Thoracic aorta (tissue), 2 donors: ENCODE measurements at regions not wholly inside any gene's neighbourhood (a gene's known extent, or its start where the extent isn't known, plus 50 kb on each side); places are given as distances from the start of the nearest gene placed in this dataset.

ENCODE experiments used
- ATAC-seq: fragments of 150-250 bp; one replicate; pipeline ENCODE4 v1.8.0; 2017; ENCODE audit warnings: low read depth; ENCODE audit not compliant: insufficient number of reproducible peaks, low FRiP score
- DNase-seq: peaks from one replicate; pipeline ENCODE4 v3.0.0-alpha.2; 2020; ENCODE audit warnings: low spot score
- H3K27ac ChIP-seq, 2 donors: fragments of 200-600 bp; sonication (generic); 1 replicate in 1 of 2; 2 replicates in 1 of 2; pipeline ENCODE4 v1.5.1; 2016; ENCODE audit warnings: mild to moderate bottlenecking in 2 of 2, moderate library complexity in 2 of 2
- H3K27me3 ChIP-seq: fragments of 200-600 bp; sonication (generic); replicated peaks from 2 replicates; pipeline ENCODE4 v1.6.0; 2016; ENCODE audit warnings: mild to moderate bottlenecking; ENCODE audit not compliant: insufficient read depth
- H3K36me3 ChIP-seq: fragments of 200-600 bp; sonication (generic); one replicate; pipeline ENCODE4 v1.5.1; 2016
- H3K4me1 ChIP-seq, 2 donors: fragments of 200-600 bp; sonication (generic); 1 replicate in 1 of 2; 2 replicates in 1 of 2; pipeline versions ENCODE4 v1.5.1 to v1.6.0; 2016; ENCODE audit warnings: low read depth in 2 of 2, mild to moderate bottlenecking in 1 of 2; ENCODE audit not compliant: control insufficient read depth in 1 of 2
- H3K4me3 ChIP-seq: fragments of 200-600 bp; sonication (generic); 2 replicates; pipeline ENCODE4 v1.5.1; 2016; ENCODE audit warnings: mild to moderate bottlenecking
- H3K9me3 ChIP-seq: fragments of 200-600 bp; sonication (generic); 2 replicates; pipeline ENCODE4 v1.5.1; 2016
- TF ChIP-seq, protein P1 (sequence below): fragments of 200-600 bp; sonication (generic); IDR thresholded peaks from one replicate; pipeline ENCODE4 v1.5.1; 2019; ENCODE audit warnings: antibody characterized with exemption

DNA sequence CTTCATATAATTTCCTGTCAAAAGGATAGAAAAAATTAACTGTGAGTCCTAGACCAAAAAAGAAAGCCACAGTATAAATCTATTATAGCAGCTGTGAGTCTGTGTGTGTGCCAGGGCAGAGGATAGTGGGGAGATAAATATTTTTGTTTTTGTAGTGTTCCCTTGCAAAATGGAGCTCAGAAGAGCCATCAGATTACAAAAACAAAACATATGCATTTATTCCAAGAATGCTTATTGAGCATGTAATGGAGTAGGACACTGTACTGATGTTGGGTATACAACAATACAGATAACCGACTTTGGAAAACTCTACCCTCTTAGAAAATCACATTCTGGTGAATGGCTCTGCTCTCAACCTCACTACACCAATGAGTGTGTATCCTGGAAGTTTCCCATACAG lies 111.0 kb downstream of the DMAC1 start:
- Histone ChIP-seq H3K27me3 (no peaks in the 10 kb centered on the region), H3K27ac (no peak overlapping the region), H3K9me3 (no peaks in the 10 kb centered on the region), H3K36me3 (no peaks in the 10 kb centered on the region), H3K4me1 (no peaks in the 10 kb centered on the region), H3K4me3 (no peak overlapping the region)
- DNase-seq: no peak
- TF ChIP-seq, protein P1, sequence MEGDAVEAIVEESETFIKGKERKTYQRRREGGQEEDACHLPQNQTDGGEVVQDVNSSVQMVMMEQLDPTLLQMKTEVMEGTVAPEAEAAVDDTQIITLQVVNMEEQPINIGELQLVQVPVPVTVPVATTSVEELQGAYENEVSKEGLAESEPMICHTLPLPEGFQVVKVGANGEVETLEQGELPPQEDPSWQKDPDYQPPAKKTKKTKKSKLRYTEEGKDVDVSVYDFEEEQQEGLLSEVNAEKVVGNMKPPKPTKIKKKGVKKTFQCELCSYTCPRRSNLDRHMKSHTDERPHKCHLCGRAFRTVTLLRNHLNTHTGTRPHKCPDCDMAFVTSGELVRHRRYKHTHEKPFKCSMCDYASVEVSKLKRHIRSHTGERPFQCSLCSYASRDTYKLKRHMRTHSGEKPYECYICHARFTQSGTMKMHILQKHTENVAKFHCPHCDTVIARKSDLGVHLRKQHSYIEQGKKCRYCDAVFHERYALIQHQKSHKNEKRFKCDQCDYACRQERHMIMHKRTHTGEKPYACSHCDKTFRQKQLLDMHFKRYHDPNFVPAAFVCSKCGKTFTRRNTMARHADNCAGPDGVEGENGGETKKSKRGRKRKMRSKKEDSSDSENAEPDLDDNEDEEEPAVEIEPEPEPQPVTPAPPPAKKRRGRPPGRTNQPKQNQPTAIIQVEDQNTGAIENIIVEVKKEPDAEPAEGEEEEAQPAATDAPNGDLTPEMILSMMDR: no peak
- no peak for ATAC-seq

DNA sequence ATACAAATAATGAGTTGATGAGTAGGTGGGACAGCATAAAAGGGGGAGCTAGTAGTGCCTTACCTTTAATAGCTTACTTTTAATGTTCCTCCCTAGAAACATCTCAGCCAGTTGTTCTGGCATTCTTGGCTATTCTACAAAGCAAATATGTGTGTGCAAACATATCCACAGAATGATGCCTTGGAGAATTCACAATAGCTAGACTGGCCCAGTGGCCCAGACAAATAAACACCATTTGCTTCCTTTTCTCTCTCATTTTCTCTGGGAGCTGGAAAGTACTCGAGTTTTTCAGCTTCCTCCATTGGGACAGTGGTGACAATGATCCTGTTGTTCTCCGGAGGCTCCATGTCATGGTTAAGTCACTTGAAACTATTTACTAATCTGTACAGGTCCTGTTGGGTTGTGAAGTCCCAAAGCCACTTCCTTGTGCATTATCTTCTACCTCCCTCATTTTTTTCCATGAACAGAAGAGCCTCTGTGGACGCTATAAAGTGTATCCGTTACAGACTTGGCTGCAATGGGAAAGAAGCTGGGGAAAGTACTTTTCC lies 122.9 kb downstream of the DMAC1 start:
- no peaks in the 10 kb centered on the region for H3K4me1 ChIP-seq
- H3K36me3 ChIP-seq: no peaks in the 10 kb centered on the region
- DNase-seq (no peak), ATAC-seq (no peak)
- no peaks in the 10 kb centered on the region for H3K27me3 ChIP-seq
- TF ChIP-seq, protein P1: no peak
- H3K4me3 ChIP-seq: no peak overlapping the region
- H3K27ac ChIP-seq: no peak overlapping the region
- no peaks in the 10 kb centered on the region for H3K9me3 ChIP-seq

DNA sequence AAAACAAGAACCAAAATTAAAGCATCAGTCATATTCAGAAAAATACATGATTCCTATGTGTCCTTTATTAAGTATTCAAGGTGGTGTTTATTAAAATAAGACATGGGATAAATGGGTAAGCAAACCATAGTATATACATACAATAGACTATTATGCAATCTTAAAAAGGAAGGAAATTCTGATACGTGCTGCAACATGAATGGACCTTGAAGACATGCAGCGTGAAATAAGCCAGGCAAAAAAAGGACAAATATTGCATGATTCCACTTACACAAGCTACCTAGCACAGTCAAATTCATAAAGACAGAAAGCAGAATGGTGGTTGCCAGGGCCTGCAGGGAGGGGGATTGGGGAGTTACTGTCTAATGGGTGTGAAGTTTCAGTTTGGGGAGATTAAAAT lies 127.7 kb downstream of the DMAC1 start:
- no peak overlapping the region for H3K4me3 ChIP-seq

DNA sequence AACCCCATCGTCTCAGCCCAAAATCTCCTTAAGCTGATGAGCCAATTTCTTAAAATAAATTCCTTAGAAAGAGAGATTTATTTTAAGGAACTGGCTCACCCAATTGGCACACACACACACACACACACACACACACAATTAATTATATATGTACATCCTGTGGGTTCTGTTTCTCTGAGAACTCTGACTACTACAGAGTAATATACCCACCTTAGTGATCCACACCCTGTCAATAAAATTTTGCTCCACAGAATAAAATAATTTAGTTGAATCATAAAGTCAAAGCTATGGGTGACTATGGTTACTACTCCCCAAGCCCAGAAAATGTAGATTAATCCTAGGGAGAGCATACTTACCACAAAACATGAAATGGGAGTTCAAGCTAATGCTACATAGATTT lies 131.0 kb downstream of the DMAC1 start:
- no peaks in the 10 kb centered on the region for H3K36me3 ChIP-seq
- no peak overlapping the region for H3K27ac ChIP-seq
- DNase-seq (no peak), ATAC-seq (no peak)
- H3K4me3 ChIP-seq: no peak overlapping the region
- TF ChIP-seq, protein P1: no peak
- H3K27me3 ChIP-seq: no peaks in the 10 kb centered on the region
- no peaks in the 10 kb centered on the region for H3K9me3 ChIP-seq
- no peaks in the 10 kb centered on the region for H3K4me1 ChIP-seq

More for the DNA sequence above, 127.7 kb downstream of the DMAC1 start:
- Histone ChIP-seq H3K36me3 (no peaks in the 10 kb centered on the region), H3K9me3 (no peaks in the 10 kb centered on the region), H3K4me1 (no peaks in the 10 kb centered on the region), H3K27me3 (no peaks in the 10 kb centered on the region), H3K27ac (no peak overlapping the region)
- DNase-seq (no peak), ATAC-seq (no peak)
- TF ChIP-seq, protein P1: no peak

DNA sequence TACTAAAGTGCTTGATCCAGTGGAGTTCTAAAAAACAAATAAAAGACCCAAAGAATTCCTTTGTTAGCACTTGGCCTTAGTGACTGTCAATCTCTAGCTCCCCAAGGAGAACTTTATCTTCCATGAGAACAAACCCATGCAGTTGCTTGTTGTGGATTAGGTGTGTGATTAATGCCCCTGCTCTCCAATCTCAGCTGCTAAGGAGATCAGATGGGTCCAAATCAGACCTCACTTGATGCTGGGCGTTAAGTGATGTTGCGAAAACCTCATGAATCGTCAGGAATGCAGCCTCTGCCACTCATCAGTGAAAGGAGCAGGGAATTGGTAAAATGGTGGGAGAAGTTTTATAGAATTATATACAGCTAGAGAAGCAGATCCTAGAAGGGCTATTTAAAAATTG lies 133.7 kb downstream of the DMAC1 start:
- Histone ChIP-seq H3K4me3 (no peak overlapping the region), H3K4me1 (no peaks in the 10 kb centered on the region), H3K27ac (no peak overlapping the region), H3K9me3 (no peaks in the 10 kb centered on the region), H3K27me3 (no peaks in the 10 kb centered on the region), H3K36me3 (no peaks in the 10 kb centered on the region)
- no peak for ATAC-seq
- no peak for DNase-seq
- TF ChIP-seq, protein P1: no peak
